Fibroblast of lung (primary cell): ENCODE measurements at regions not wholly inside any gene's neighbourhood (a gene's known extent, or its start where the extent isn't known, plus 50 kb on each side); places are given as distances from the start of the nearest gene placed in this dataset.

Experiments used
- CTCF ChIP-seq, 2 donors: IDR thresholded peaks in 1 of 2; conservative IDR thresholded peaks in 1 of 2; 1 replicate in 1 of 2; 2 replicates in 1 of 2; pipeline ENCODE4 v1.5.1; 2011 to 2012; ENCODE audit warnings: low read length in 2 of 2, control low read depth in 1 of 2, inconsistent platforms in 1 of 2, low read depth in 1 of 2, mild to moderate bottlenecking in 1 of 2
- EZH2 ChIP-seq: IDR thresholded peaks from 2 replicates; pipeline ENCODE4 v1.5.1; 2012; ENCODE audit warnings: low read length, control low read depth, mild to moderate bottlenecking; ENCODE audit errors: missing control alignments

- no peak for TF ChIP-seq CTCF (conservative IDR thresholded peaks at IDR 0.05 in 1 of 2, IDR thresholded peaks at IDR 0.05 in 1 of 2; ENCODE audit: low read depth in 1 of 2, low read length in 2 of 2)
- no peak for TF ChIP-seq EZH2
These were observed 131.7 kb upstream of the ROBO2 start for GRCh38 chr3:76908156-76908555.
